ENCODE measurements at regions not wholly inside any gene's neighbourhood (a gene's known extent, or its start where the extent isn't known, plus 50 kb on each side); places are given as distances from the start of the nearest gene placed in this dataset.

DNA sequence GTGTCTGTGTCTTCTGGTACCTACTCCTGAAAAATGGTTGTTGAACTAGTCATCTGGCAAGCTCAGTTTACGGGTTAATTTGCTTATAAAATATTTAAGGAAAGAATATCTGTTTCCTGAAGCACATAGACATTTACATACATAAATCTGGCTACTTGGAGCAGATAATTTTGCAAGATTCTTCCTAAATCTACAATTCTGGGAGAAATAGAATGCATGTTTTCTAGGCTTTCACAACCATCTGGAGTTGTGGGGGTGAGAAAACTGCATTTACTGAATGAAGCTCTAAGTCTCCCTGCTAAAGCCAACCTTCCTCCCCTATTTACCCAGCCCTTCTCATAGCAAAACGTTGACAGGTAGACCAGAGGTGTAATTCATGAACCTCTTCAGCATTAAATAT is 393.7 kb upstream of the ARGLU1 start:
- ChIA-PET CTCF (no interaction called here), POLR2A (no interaction called here)
- H3K36me3 ChIP-seq (ENCODE audit: control insufficient read depth, insufficient read depth, low read length) = no peaks in the 10 kb centered on the region

DNA sequence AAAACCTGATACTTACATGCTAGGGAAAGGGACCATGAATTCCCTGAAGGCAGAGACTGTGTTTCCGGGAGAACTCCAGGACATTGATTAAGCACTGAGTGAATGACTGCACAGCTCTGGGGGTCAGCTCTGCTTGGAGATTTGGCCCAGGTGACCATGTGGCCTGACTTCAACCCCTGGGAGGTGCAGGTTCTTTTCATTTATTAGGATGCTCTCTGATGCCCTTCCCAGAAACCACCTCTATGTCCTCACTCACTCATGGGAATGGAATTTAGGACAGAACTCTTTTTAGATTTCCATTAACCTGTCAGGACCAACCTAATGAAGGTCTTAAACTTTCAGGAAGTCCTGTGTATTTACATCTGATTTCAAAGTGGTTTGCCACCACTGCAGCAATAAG is 393.3 kb upstream of the ARGLU1 start:
- TF ChIP-seq, protein P1, sequence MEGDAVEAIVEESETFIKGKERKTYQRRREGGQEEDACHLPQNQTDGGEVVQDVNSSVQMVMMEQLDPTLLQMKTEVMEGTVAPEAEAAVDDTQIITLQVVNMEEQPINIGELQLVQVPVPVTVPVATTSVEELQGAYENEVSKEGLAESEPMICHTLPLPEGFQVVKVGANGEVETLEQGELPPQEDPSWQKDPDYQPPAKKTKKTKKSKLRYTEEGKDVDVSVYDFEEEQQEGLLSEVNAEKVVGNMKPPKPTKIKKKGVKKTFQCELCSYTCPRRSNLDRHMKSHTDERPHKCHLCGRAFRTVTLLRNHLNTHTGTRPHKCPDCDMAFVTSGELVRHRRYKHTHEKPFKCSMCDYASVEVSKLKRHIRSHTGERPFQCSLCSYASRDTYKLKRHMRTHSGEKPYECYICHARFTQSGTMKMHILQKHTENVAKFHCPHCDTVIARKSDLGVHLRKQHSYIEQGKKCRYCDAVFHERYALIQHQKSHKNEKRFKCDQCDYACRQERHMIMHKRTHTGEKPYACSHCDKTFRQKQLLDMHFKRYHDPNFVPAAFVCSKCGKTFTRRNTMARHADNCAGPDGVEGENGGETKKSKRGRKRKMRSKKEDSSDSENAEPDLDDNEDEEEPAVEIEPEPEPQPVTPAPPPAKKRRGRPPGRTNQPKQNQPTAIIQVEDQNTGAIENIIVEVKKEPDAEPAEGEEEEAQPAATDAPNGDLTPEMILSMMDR (IDR thresholded peaks at IDR 0.05; ENCODE audit: insufficient read depth, low read depth, low read length) = no peak
- CTCF ChIA-PET = no interaction called here
- POLR2A ChIA-PET = no interaction called here

More for the DNA sequence above, 393.7 kb upstream of the ARGLU1 start:
- no peak for DNase-seq (ENCODE audit: low read depth)
- TF ChIP-seq, protein P1 (IDR thresholded peaks at IDR 0.05; ENCODE audit: insufficient read depth, low read depth, low read length) = no peak
- Histone ChIP-seq H3K4me3 (ENCODE audit: low read depth, low read length) (no peak overlapping the region), H3K27me3 (ENCODE audit: control insufficient read depth, insufficient read depth, low read length) (no peaks in the 10 kb centered on the region)

DNA sequence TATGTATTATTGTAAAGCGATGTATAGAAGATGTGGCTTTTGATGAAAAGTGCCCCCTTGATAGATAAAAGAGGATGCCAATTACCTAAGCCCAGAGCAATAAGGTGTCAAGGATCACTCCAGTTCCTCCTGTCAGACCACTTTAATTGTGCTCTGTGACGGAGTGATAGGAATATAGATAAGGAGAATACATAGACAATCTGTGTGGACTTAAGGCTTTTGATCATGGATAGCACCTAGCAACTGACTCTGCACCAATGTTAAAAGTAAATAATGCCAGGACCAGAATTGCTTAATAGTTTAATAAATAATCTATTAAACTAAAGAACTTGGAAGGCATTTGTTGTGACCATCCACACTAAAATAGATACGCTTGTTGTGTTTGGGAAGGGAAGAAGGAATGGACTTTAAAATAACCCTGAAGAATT is 390.7 kb upstream of the ARGLU1 start:
- ChIA-PET POLR2A (no interaction called here), CTCF (no interaction called here)
- TF ChIP-seq, protein P1 (IDR thresholded peaks at IDR 0.05; ENCODE audit: insufficient read depth, low read depth, low read length) = no peak
- no peaks in the 10 kb centered on the region for H3K27me3 ChIP-seq (ENCODE audit: control insufficient read depth, insufficient read depth, low read length)
- no peak for DNase-seq (ENCODE audit: low read depth)
- no peaks in the 10 kb centered on the region for H3K36me3 ChIP-seq (ENCODE audit: control insufficient read depth, insufficient read depth, low read length)
- H3K4me3 ChIP-seq (ENCODE audit: low read depth, low read length) = no peak overlapping the region

More for the DNA sequence above, 393.3 kb upstream of the ARGLU1 start:
- H3K4me3 ChIP-seq (ENCODE audit: low read depth, low read length) = no peak overlapping the region
- H3K36me3 ChIP-seq (ENCODE audit: control insufficient read depth, insufficient read depth, low read length) = no peaks in the 10 kb centered on the region
- DNase-seq (ENCODE audit: low read depth) = no peak
- no peaks in the 10 kb centered on the region for H3K27me3 ChIP-seq (ENCODE audit: control insufficient read depth, insufficient read depth, low read length)

DNA sequence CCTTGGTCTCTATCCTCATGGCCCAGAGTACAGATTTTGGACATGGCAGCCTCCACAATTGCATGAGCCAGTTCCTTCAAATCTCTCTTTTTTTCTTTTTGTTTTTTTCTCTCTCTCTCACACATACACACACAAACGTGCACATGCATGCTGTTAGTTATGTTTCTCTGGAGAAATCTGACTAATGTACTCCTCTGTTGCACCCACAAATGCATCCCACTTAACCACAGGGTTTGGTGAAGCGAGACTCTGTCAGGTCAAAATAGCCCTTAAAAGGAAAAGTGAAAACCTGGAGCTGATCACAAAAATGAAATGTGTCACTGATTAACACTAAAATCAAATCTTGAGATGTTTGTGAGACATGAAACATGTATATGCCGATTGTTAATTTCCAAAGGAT is 374.6 kb upstream of the ARGLU1 start:
- POLR2A ChIA-PET = no interaction called here
- Histone ChIP-seq H3K27me3 (ENCODE audit: control insufficient read depth, insufficient read depth, low read length) (no peaks in the 10 kb centered on the region), H3K4me3 (ENCODE audit: low read depth, low read length) (no peak overlapping the region), H3K36me3 (ENCODE audit: control insufficient read depth, insufficient read depth, low read length) (no peaks in the 10 kb centered on the region)
- CTCF ChIA-PET = no interaction called here
- TF ChIP-seq, protein P1 (IDR thresholded peaks at IDR 0.05; ENCODE audit: insufficient read depth, low read depth, low read length) = no peak
- DNase-seq (ENCODE audit: low read depth) = no peak

DNA sequence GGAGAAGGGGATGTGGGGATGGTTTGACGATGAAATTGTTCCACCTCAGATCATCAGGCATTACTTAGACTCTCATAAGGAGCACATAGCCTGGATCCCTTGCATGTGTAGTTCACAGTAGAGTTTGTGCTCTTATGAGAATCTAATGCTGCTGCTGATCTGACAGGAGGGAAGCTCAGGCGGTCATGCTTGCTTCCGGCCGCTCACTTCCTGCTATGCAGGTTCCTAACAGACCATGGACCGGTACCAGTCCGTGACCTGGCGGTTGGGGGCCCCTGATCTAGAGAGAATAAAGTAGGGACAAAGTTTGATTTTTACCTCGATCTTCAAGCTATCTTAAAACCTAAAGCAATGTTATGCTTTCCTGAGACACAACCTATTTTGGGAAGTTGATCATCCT is 373.8 kb upstream of the ARGLU1 start:
- TF ChIP-seq, protein P1 (IDR thresholded peaks at IDR 0.05; ENCODE audit: insufficient read depth, low read depth, low read length) = no peak
- Histone ChIP-seq H3K27me3 (ENCODE audit: control insufficient read depth, insufficient read depth, low read length) (no peaks in the 10 kb centered on the region), H3K4me3 (ENCODE audit: low read depth, low read length) (no peak overlapping the region), H3K36me3 (ENCODE audit: control insufficient read depth, insufficient read depth, low read length) (no peaks in the 10 kb centered on the region)
- POLR2A ChIA-PET = no interaction called here
- CTCF ChIA-PET = no interaction called here
- no peak for DNase-seq (ENCODE audit: low read depth)

All from BJ (cell line).